GM12878 (cell line): ENCODE measurements at regions not wholly inside any gene's neighbourhood (a gene's known extent, or its start where the extent isn't known, plus 50 kb on each side); places are given as distances from the start of the nearest gene placed in this dataset.

Experiments used
- ATAC-seq: fragments of 200-7000 bp; cut with Tn5 transposase; 3 replicates; pipeline ENCODE4 v1.9.1; 2020; ENCODE audit warnings: mild to moderate bottlenecking, moderate library complexity
- BruUV-seq: library from RNA; stranded (reverse); fragments of 400-500 nt; replicated peaks from 2 replicates; lab custom pipeline; 2021; lab: Mats Ljungman, UMichigan
- CTCF ChIA-PET: fragments of 300-600 bp; sonication (Branson Sonifier 250); formaldehyde crosslinking; extraction: SDS; loops from one replicate; lab custom pipeline; 2021; ENCODE audit warnings: inconsistent platforms; lab: Yijun Ruan, JAX
- POLR2A ChIA-PET: fragments of 350-600 bp; formaldehyde crosslinking; extraction: SDS; loops from one replicate; lab custom pipeline; 2021; ENCODE audit warnings: inconsistent platforms; lab: Charles Lee
- RAD21 ChIA-PET: fragments of 300-600 bp; sonication (Branson Sonifier 250); formaldehyde crosslinking; loops from one replicate; lab custom pipeline; 2023; ENCODE audit warnings: antibody characterized with exemption; ENCODE audit not compliant: unreplicated experiment; lab: Charles Lee
- SMC1A ChIA-PET: fragments of 300-600 bp; sonication (Branson Sonifier 250); formaldehyde crosslinking; loops from one replicate; lab custom pipeline; 2023; ENCODE audit not compliant: unreplicated experiment, uncharacterized antibody; lab: Charles Lee
- DNase-seq: peaks from one replicate; pipeline ENCODE4 v3.0.0-alpha.2; 2011; ENCODE audit warnings: low read depth, low spot score
- FAIRE-seq: peaks from 3 replicates; lab custom pipeline; 2011; peaks lifted over from hg19 to GRCh38; lab: Jason Lieb, UNC
- H2AFZ ChIP-seq: 2 replicates; pipeline ENCODE4 v1.6.0; 2011; ENCODE audit warnings: low read depth, low read length, control low read depth; ENCODE audit not compliant: control insufficient read depth
- H3K27ac ChIP-seq: 2 replicates; pipeline ENCODE4 v1.5.1; 2011; ENCODE audit warnings: control low read depth; ENCODE audit not compliant: control insufficient read depth, insufficient read depth
- H3K27me3 ChIP-seq, 2 experiments: replicated peaks in 1 of 2; 2 replicates each; pipeline versions ENCODE4 v1.6.0 to v1.6.1; 2011; ENCODE audit warnings: low read length in 1 of 2; ENCODE audit not compliant: control insufficient read depth in 2 of 2, insufficient read depth in 2 of 2
- H3K36me3 ChIP-seq, 2 experiments: 2 replicates each; pipeline ENCODE4 v1.5.1; 2011; ENCODE audit warnings: low read length in 1 of 2; ENCODE audit not compliant: control insufficient read depth in 2 of 2, insufficient read depth in 2 of 2
- H3K4me1 ChIP-seq: 2 replicates; pipeline ENCODE4 v1.6.1; 2011; ENCODE audit warnings: mild to moderate bottlenecking, low read length, moderate library complexity, mixed read lengths; ENCODE audit not compliant: control insufficient read depth, insufficient read depth
- H3K4me2 ChIP-seq: 2 replicates; pipeline ENCODE4 v1.6.0; 2011; ENCODE audit warnings: control low read depth; ENCODE audit not compliant: control insufficient read depth, insufficient read depth
- H3K4me3 ChIP-seq: fragments of 200-600 bp; sonication (generic); 2 replicates; pipeline ENCODE4 v1.5.1; 2016
- H3K79me2 ChIP-seq: 2 replicates; pipeline ENCODE4 v1.6.0; 2011; ENCODE audit warnings: low read length; ENCODE audit not compliant: control insufficient read depth, insufficient read depth
- H3K9ac ChIP-seq: 2 replicates; pipeline ENCODE4 v1.8.0; 2011; ENCODE audit warnings: low read length, control low read depth, mixed read lengths; ENCODE audit not compliant: control insufficient read depth, insufficient read depth
- H3K9me3 ChIP-seq: replicated peaks from 3 replicates; pipeline ENCODE4 v1.5.1; 2011; ENCODE audit warnings: mild to moderate bottlenecking, low read length; ENCODE audit not compliant: control insufficient read depth, insufficient read depth
- H4K20me1 ChIP-seq: 2 replicates; pipeline ENCODE4 v1.6.0; 2011; ENCODE audit not compliant: control insufficient read depth, insufficient read depth
- CUX1 ChIP-seq: IDR thresholded peaks from 2 replicates; pipeline ENCODE4 v1.6.1; 2012; ENCODE audit warnings: improper control_type of control experiment, low read depth, low read length; ENCODE audit not compliant: insufficient replicate concordance
- E4F1 ChIP-seq: fragments of 450-650 bp; IDR thresholded peaks from 2 replicates; pipeline ENCODE4 v1.6.1; 2018; ENCODE audit warnings: borderline replicate concordance, mild to moderate bottlenecking; ENCODE audit not compliant: partially characterized antibody
- ETV6 ChIP-seq, 2 experiments: fragments of 450-650 bp in 1 of 2; IDR thresholded peaks in 1 of 2; conservative IDR thresholded peaks in 1 of 2; 2 replicates each; pipeline ENCODE4 v1.6.1; 2014; ENCODE audit warnings: antibody characterized with exemption in 1 of 2, borderline replicate concordance in 1 of 2, low read depth in 1 of 2, mild to moderate bottlenecking in 1 of 2, moderate library complexity in 1 of 2
- KDM1A ChIP-seq: fragments of 200-600 bp; sonication (generic); IDR thresholded peaks from 2 replicates; pipeline ENCODE4 v1.6.1; 2016; ENCODE audit warnings: borderline replicate concordance
- KLF5 ChIP-seq: fragments of 450-650 bp; IDR thresholded peaks from 2 replicates; pipeline ENCODE4 v1.6.1; 2014; ENCODE audit warnings: mild to moderate bottlenecking; ENCODE audit not compliant: partially characterized antibody
- MTA3 ChIP-seq: IDR thresholded peaks from 2 replicates; pipeline ENCODE4 v1.6.1; 2012; ENCODE audit warnings: low read length, inconsistent platforms, borderline replicate concordance
- MYC ChIP-seq: IDR thresholded peaks from 2 replicates; pipeline ENCODE4 v1.6.1; 2011; ENCODE audit warnings: mild to moderate bottlenecking, low read length, moderate library complexity, inconsistent platforms; ENCODE audit not compliant: insufficient read depth, insufficient replicate concordance, insufficient read length, severe bottlenecking
- PRDM15 ChIP-seq: fragments of 450-650 bp; formaldehyde crosslinking; IDR thresholded peaks from 2 replicates; pipeline ENCODE4 v1.4.0; 2020; ENCODE audit warnings: mild to moderate bottlenecking, moderate library complexity
- RAD51 ChIP-seq: fragments of 450-650 bp; IDR thresholded peaks from 2 replicates; pipeline ENCODE4 v1.6.1; 2016; ENCODE audit warnings: moderate library complexity, mild to moderate bottlenecking, inconsistent platforms
- WGBS: methylation state at CpG from one replicate; pipeline ENCODE4 v1.1.6; 2016; ENCODE audit warnings: low lambda C conversion rate; ENCODE audit not compliant: insufficient replicate concordance, insufficient coverage; ENCODE audit errors: missing lambda C conversion rate; 5-methylcytosine and 5-hydroxymethylcytosine counted together
- in situ Hi-C: fragments of 300-500 bp; cut with MboI; formaldehyde crosslinking; loops from 9 replicates; pipeline ENCODE4 v1.14.3; 2018; ENCODE audit warnings: mixed read lengths
- intact Hi-C: fragments of 100-400 bp; cut with micrococcal nuclease; formaldehyde crosslinking; loops from one replicate; pipeline ENCODE4 v1.14.2; 2022; ENCODE audit not compliant: unreplicated experiment

- in situ Hi-C loops (no loop called here), intact Hi-C loops (no loop called here)
- no peaks in the 10 kb centered on the region for H3K79me2 ChIP-seq
- no peak for DNase-seq
- no peaks in the 10 kb centered on the region for H3K27me3 ChIP-seq
- BruUV-seq = no TSS peak
- no peak overlapping the region for H2AFZ ChIP-seq
- RAD21 ChIA-PET = no interaction called here
- H3K9me3 ChIP-seq = no peaks in the 10 kb centered on the region
- H3K4me3 ChIP-seq = no peak overlapping the region
- no peak overlapping the region for H3K4me2 ChIP-seq
- CTCF ChIA-PET = no interaction called here
- POLR2A ChIA-PET = no interaction called here
- no peak overlapping the region for H3K27ac ChIP-seq
- no peaks in the 10 kb centered on the region for H3K36me3 ChIP-seq
- H3K9ac ChIP-seq = no peak overlapping the region
- FAIRE-seq = no peak
- no peaks in the 10 kb centered on the region for H3K4me1 ChIP-seq
- SMC1A ChIA-PET = no interaction called here
- ATAC-seq = no peak
- WGBS = 100% methylated on average over 1 of the region's 1 CpG
- H4K20me1 ChIP-seq = no peaks in the 10 kb centered on the region
- TF ChIP-seq ETV6 (conservative IDR thresholded peaks at IDR 0.05 in 1 of 2, IDR thresholded peaks at IDR 0.05 in 1 of 2; ENCODE audit: borderline replicate concordance in 1 of 2, low read depth in 1 of 2) = no peak
- TF ChIP-seq CUX1 = no peak
- TF ChIP-seq MTA3 = no peak
- no peak for TF ChIP-seq E4F1
- no peak for TF ChIP-seq RAD51
- no peak for TF ChIP-seq KDM1A
- TF ChIP-seq KLF5 = no peak
- TF ChIP-seq PRDM15 (CRISPR knock-in tag) = no peak
- no peak for TF ChIP-seq MYC
These were observed 202.3 kb upstream of the GGTLC1 start for GRCh38 chr20:24190905-24191304.
